Skeletal muscle satellite cell (primary cell): ENCODE measurements at regions not wholly inside any gene's neighbourhood (a gene's known extent, or its start where the extent isn't known, plus 50 kb on each side); places are given as distances from the start of the nearest gene placed in this dataset.

ENCODE experiments used
- H3K27me3 ChIP-seq: 2 replicates; pipeline ENCODE4 v1.7.0; 2013; ENCODE audit warnings: low read length; ENCODE audit not compliant: control insufficient read depth, insufficient read depth
- H3K36me3 ChIP-seq: 2 replicates; pipeline ENCODE4 v1.7.0; 2013; ENCODE audit warnings: mild to moderate bottlenecking, control low read depth, low read length; ENCODE audit not compliant: insufficient read depth
- H3K4me1 ChIP-seq: 2 replicates; pipeline ENCODE4 v1.7.0; 2013; ENCODE audit warnings: low read length; ENCODE audit not compliant: control insufficient read depth, insufficient read depth
- H3K4me2 ChIP-seq: 2 replicates; pipeline ENCODE4 v1.7.0; 2013; ENCODE audit warnings: mild to moderate bottlenecking, low read length
- H3K4me3 ChIP-seq: 2 replicates; pipeline ENCODE4 v1.7.0; 2013; ENCODE audit warnings: low read length
- H3K9ac ChIP-seq: 2 replicates; pipeline ENCODE4 v1.7.0; 2013; ENCODE audit warnings: mild to moderate bottlenecking, low read depth, low read length, moderate library complexity
- H3K9me3 ChIP-seq: replicated peaks from 2 replicates; pipeline ENCODE4 v1.7.0; 2013; ENCODE audit warnings: mild to moderate bottlenecking, control low read depth, low read length

DNA sequence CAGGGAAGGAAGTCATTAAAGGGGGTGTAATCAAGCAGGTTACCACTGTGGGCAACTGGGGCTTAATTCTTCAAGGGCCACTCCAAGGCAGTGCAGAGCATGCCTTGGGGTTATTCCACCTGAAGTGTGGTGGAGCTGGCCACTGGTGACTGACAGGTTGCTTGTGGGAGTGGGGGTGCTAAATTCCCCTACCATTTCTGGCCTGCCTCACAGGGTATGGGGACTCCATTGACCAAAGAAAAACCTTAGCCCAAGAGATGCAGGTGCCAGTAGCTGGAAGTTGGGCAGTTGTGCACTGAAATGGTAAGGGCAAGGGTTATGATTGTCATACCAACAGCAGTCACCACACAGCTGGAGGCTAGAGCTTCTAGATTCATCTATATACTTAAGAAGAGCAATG lies 93.4 kb downstream of the ZNF621 start:
- H3K9ac ChIP-seq, result no peak overlapping the region
- peaks cover 21% of the 10 kb centered on the region for H3K27me3 ChIP-seq
- H3K4me2 ChIP-seq, result no peak overlapping the region
- no peaks in the 10 kb centered on the region for H3K9me3 ChIP-seq
- H3K36me3 ChIP-seq, result no peaks in the 10 kb centered on the region
- H3K4me1 ChIP-seq, result no peaks in the 10 kb centered on the region
- no peak overlapping the region for H3K4me3 ChIP-seq

DNA sequence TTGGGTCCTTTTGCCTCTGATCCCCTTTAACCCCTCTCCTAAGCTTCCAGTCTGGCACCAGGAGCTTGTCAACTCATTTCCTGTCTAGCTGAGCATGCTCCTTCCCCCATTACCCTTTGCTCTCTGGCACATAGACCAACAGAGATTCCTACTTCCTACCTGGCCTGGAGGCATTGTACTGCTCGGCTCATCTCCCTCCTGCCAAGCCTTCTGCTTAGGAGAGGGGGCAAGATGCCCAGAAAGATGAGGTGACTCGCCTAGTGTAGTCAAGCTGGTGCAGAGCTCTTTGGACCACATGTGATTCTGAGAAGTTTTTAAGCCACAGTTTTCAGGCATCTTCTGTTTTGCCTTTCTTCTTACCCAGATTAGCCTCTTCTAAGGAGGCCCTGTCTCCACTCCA lies 95.4 kb downstream of the ZNF621 start:
- H3K9ac ChIP-seq, result no peak overlapping the region
- no peaks in the 10 kb centered on the region for H3K36me3 ChIP-seq
- H3K4me2 ChIP-seq, result no peak overlapping the region
- peaks cover 16% of the 10 kb centered on the region for H3K27me3 ChIP-seq
- H3K9me3 ChIP-seq, result no peaks in the 10 kb centered on the region
- no peak overlapping the region for H3K4me3 ChIP-seq
- H3K4me1 ChIP-seq, result no peaks in the 10 kb centered on the region

DNA sequence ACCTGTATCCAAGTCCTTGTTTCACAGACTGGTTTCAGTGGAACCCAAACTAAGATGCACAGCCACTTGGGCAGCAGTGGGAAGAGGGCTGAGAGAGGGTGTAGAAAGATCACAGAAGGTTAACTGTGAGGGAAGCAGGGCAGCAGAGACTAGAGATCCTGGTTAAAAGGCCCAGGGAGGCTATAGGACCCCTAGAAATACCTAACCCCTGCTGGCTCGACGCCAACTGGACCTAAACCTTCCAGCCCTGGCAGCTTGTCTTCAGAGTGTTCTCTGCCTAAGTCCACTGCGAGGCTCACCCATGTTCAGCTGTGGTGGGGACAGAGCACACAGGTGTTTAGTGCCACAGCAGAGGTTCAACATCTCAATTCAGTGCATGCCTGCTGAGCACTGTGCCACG lies 96.5 kb downstream of the ZNF621 start:
- Histone ChIP-seq H3K4me3 (no peak overlapping the region), H3K36me3 (no peaks in the 10 kb centered on the region), H3K9ac (no peak overlapping the region), H3K27me3 (peaks cover 5% of the 10 kb centered on the region), H3K4me2 (no peak overlapping the region), H3K4me1 (no peaks in the 10 kb centered on the region), H3K9me3 (no peaks in the 10 kb centered on the region)

DNA sequence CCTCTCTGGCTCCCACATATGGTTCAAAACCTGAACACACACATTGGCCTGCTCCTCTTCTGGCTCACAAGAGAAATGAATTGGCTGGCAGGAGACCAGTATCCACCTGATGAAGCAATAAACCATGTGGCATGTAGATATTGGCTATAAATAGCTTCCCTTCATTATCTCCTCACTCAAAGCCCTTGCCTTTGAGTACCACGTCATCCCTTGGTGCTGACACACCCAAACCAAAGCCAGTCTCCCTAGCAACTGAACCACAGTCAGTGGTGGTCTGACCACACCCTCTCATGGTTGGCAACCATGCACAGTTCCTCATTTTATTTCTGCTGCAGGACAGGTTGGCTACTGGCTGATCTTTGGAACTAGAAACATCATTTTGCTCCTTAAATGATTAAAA lies 98.8 kb downstream of the ZNF621 start:
- Histone ChIP-seq H3K4me3 (no peak overlapping the region), H3K9ac (no peak overlapping the region), H3K4me1 (no peaks in the 10 kb centered on the region), H3K27me3 (no peaks in the 10 kb centered on the region), H3K4me2 (no peak overlapping the region), H3K9me3 (no peaks in the 10 kb centered on the region), H3K36me3 (no peaks in the 10 kb centered on the region)

DNA sequence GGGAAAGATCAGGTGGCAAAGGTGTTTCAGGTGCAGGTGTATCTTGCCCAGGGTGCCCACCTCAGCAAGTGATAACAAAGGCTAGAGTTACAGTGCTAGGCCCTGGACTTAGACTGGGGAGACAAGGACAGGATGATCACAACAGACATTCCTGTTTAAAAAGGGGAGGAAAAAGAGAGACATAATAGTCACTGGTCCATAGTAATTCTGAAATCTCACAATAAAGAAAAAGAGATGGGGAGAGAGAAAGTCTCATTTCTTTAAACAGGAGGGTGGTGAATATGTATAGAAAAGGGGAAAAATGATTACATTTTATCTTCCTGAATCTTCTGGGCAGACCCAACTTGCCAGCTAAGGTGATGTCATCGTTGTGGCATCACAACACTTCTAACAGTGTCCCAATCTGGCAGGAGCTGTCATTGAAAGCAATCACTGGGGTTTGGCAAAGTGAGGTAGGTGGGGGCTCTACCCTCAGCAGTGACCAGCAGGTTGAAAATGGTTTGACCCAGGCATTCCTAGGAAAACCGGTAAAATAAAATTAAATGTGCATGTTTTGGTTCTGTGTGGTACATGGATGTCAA lies 99.5 kb downstream of the ZNF621 start:
- Histone ChIP-seq H3K9me3 (no peaks in the 10 kb centered on the region), H3K4me1 (no peaks in the 10 kb centered on the region), H3K36me3 (no peaks in the 10 kb centered on the region), H3K4me3 (no peak overlapping the region), H3K4me2 (no peak overlapping the region), H3K9ac (no peak overlapping the region), H3K27me3 (no peaks in the 10 kb centered on the region)

DNA sequence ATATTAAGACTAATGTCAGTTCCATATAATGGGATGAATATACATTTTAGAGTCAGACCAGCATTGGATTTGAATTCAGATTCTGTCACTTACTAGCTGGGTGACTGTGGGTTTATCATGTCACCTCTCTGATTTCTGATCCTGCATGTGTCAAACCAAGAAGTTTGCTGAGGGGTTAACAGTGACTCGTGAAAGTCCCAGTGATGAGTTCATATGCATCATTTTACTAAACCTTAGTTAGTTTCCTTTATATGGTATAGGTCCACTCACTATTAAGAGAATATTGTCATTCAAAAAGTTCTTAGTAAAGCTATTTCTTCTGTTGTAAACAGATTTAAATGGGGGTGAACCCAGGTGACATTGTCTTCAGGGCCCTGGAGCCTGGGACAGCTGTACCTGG lies 102.3 kb downstream of the ZNF621 start:
- Histone ChIP-seq H3K9me3 (no peaks in the 10 kb centered on the region), H3K4me3 (no peak overlapping the region), H3K27me3 (no peaks in the 10 kb centered on the region), H3K9ac (no peak overlapping the region), H3K36me3 (no peaks in the 10 kb centered on the region), H3K4me1 (no peaks in the 10 kb centered on the region), H3K4me2 (no peak overlapping the region)

DNA sequence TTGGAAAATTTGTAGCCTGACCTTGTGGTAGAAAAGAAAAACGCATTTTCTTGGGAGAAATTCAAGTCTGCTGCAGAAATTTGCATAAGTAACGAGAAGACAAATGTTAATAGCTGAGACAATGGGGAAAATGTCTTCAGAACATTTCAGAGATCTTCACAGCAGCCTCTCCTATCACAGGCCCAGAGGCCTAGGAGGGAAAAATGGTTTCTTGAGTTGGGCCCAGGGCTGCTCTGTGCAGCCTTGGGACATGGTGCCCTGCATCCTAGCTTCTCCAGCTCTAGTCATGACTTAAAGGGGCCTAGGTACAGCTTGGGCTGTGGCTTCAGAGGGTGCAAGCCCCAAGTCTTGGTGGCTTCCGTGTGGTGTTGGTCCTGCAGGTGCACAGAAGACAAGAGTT lies 104.2 kb downstream of the ZNF621 start:
- Histone ChIP-seq H3K9ac (no peak overlapping the region), H3K4me3 (no peak overlapping the region), H3K27me3 (no peaks in the 10 kb centered on the region), H3K36me3 (no peaks in the 10 kb centered on the region), H3K4me2 (no peak overlapping the region), H3K4me1 (no peaks in the 10 kb centered on the region), H3K9me3 (no peaks in the 10 kb centered on the region)

DNA sequence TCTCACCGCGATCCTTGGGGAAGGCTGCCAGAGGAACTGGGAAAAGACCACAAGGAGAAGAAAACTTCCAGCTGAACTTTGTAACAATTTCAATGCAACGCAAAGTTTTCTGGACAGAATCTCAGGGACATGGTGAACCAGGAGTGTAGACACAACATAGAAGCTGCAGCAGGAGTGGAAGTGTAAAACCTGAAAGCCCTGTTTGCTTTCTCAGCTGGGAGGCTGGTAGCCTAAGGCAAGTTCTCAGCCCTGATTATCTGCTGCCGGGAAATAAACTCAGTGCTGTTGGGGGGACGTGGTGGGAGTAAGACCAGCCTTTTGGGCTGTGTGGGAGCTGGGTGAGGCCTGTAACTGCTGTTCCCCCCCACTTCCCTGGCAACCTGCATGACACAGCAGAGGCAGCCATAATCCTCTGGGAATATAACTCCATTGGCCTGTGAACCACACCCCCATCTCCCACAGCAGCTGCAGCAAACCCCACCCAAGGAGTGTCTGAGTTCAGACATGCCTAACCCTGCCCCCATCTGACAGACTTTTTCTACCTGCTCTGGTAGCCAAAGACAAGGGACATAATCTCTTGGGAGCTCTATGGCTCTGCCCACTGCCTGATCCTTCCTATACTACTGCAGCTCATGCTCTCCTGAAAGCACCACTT lies 106.7 kb downstream of the ZNF621 start:
- Histone ChIP-seq H3K36me3 (no peaks in the 10 kb centered on the region), H3K9me3 (no peaks in the 10 kb centered on the region), H3K4me2 (no peak overlapping the region), H3K27me3 (no peaks in the 10 kb centered on the region), H3K9ac (no peak overlapping the region), H3K4me1 (no peaks in the 10 kb centered on the region), H3K4me3 (no peak overlapping the region)

DNA sequence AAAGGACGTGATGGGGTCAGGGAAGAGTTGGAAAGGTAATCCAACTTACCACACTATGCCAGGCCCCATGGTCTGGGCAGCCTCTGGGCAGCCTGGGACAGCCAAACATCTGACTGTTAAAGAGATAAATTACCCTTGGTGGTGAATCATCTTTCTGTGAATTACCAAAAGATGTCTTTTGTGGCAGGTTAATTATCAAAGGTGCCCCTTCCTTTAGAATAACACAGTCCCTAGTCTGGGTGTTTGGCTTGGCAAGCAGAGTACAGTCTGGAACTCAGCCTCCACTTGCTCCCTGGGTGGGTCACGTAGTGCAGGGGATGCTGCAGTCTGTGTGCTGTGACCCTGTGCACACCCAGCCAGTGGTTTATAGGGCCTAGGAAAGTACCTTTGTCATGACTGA lies 113.1 kb downstream of the ZNF621 start:
- no peak overlapping the region for H3K4me2 ChIP-seq
- H3K9ac ChIP-seq, result no peak overlapping the region
- no peak overlapping the region for H3K4me3 ChIP-seq
- no peaks in the 10 kb centered on the region for H3K27me3 ChIP-seq
- H3K9me3 ChIP-seq, result no peaks in the 10 kb centered on the region
- no peaks in the 10 kb centered on the region for H3K36me3 ChIP-seq
- H3K4me1 ChIP-seq, result no peaks in the 10 kb centered on the region

DNA sequence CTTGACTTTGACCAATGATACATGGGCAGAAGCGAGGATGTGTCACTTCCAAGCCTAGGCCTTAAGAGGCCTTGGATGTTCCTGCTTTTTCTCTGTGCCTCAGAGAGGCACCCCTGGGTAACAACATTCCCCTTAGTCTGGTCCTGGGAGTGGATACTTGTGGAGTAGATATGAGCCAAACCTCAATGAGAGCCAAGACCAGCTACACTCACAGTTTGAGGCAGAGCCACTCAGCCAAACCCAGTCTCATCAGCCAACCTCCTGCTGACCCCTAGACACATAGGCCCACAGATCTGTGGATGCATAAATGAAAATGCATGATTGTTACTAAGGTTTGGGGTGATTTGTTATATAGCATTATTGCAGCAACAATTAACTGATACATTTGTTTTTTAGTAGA lies 114.2 kb downstream of the ZNF621 start:
- Histone ChIP-seq H3K9ac (no peak overlapping the region), H3K4me1 (no peaks in the 10 kb centered on the region), H3K4me2 (no peak overlapping the region), H3K9me3 (no peaks in the 10 kb centered on the region), H3K4me3 (no peak overlapping the region), H3K27me3 (no peaks in the 10 kb centered on the region), H3K36me3 (no peaks in the 10 kb centered on the region)

DNA sequence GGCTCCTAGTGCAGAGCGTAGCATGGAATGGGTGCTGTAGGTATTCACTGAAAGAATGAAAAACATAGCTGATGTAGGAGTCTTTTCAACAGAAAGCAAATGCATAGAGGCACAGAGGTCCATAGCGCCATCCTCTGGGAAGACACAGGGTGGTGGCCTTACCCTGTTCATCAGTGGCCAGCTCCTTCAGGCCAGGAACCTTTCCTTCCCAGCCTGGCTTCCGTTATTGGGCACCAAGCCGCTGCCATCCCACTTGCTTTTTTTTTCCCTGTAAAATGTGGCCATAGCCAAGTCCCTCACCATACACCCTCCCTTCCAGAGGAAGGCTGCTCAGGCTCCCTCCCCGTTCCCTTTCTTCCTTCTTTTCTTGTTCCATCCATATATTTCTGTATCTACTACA lies 118.1 kb downstream of the ZNF621 start:
- H3K4me3 ChIP-seq, result no peak overlapping the region
- H3K4me2 ChIP-seq, result no peak overlapping the region
- no peaks in the 10 kb centered on the region for H3K27me3 ChIP-seq
- no peaks in the 10 kb centered on the region for H3K9me3 ChIP-seq
- H3K36me3 ChIP-seq, result no peaks in the 10 kb centered on the region
- H3K9ac ChIP-seq, result no peak overlapping the region
- H3K4me1 ChIP-seq, result no peaks in the 10 kb centered on the region

DNA sequence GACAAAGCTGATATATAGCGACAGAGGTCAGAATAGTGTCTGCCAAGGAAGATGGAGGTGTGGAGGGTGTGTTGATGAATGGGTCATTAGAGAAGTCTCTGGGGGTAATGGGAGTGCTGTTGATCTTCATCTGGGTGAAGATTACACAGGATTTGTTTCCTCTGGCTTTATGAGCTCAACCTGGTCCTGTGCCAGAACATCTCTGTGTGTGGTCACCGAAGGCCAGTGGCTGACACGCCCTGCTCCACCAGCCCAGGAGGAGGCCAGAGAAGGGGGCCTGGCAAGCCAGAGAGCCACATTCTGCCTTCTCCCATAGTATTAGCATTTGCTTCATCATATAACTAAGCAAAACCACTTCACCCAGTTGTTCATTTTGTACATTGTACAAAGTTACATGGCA lies 121.1 kb downstream of the ZNF621 start:
- Histone ChIP-seq H3K9ac (no peak overlapping the region), H3K36me3 (no peaks in the 10 kb centered on the region), H3K9me3 (no peaks in the 10 kb centered on the region), H3K4me1 (no peaks in the 10 kb centered on the region), H3K27me3 (no peaks in the 10 kb centered on the region), H3K4me2 (no peak overlapping the region), H3K4me3 (no peak overlapping the region)
